ENCODE measurements at regions not wholly inside any gene's neighbourhood (a gene's known extent, or its start where the extent isn't known, plus 50 kb on each side); places are given as distances from the start of the nearest gene placed in this dataset.
A peak's percentile ranks its signal among the peaks of the same experiment; 100 is the strongest.

GRCh38 chr9:75582870-75583269, 307.6 kb upstream of the PCSK5 start:
- no peak for TF ChIP-seq CTCF (IDR thresholded peaks at IDR 0.05; ENCODE audit: unreplicated experiment in 3 of 3)
- H3K4me1 Mint-ChIP-seq = no peaks in the 10 kb centered on the region
- no peaks in the 10 kb centered on the region for H3K36me3 Mint-ChIP-seq (ENCODE audit: low read depth)
- no peaks in the 10 kb centered on the region for H3K27me3 Mint-ChIP-seq (ENCODE audit: low read depth)
- H3K9me3 Mint-ChIP-seq = peaks cover 3% of the 10 kb centered on the region
- H3K4me3 Mint-ChIP-seq = no peak overlapping the region
- H3K27ac Mint-ChIP-seq = no peak overlapping the region

- no peaks in the 10 kb centered on the region for H3K4me1 Mint-ChIP-seq
- no peaks in the 10 kb centered on the region for H3K36me3 Mint-ChIP-seq (ENCODE audit: low read depth)
- peaks cover 6% of the 10 kb centered on the region for H3K27me3 Mint-ChIP-seq (ENCODE audit: low read depth)
- TF ChIP-seq CTCF (IDR thresholded peaks at IDR 0.05; ENCODE audit: unreplicated experiment in 3 of 3) = peak in 2 of 3 experiments; percentile 10 to 18
- no peaks in the 10 kb centered on the region for H3K9me3 Mint-ChIP-seq
- no peak overlapping the region for H3K4me3 Mint-ChIP-seq
- H3K27ac Mint-ChIP-seq = no peak overlapping the region
These were observed 301.7 kb upstream of the PCSK5 start for GRCh38 chr9:75588808-75589207.

GRCh38 chr9:75589497-75589896, 301.0 kb upstream of the PCSK5 start:
- TF ChIP-seq CTCF (IDR thresholded peaks at IDR 0.05; ENCODE audit: unreplicated experiment in 3 of 3) = no peak
- no peaks in the 10 kb centered on the region for H3K36me3 Mint-ChIP-seq (ENCODE audit: low read depth)

GRCh38 chr9:75591972-75592371, 298.5 kb upstream of the PCSK5 start:
- no peaks in the 10 kb centered on the region for H3K4me1 Mint-ChIP-seq
- H3K27ac Mint-ChIP-seq = no peak overlapping the region
- no peaks in the 10 kb centered on the region for H3K36me3 Mint-ChIP-seq (ENCODE audit: low read depth)
- H3K4me3 Mint-ChIP-seq = no peak overlapping the region
- H3K27me3 Mint-ChIP-seq (ENCODE audit: low read depth) = peaks cover 6% of the 10 kb centered on the region
- no peak for TF ChIP-seq CTCF (IDR thresholded peaks at IDR 0.05; ENCODE audit: unreplicated experiment in 3 of 3)
- H3K9me3 Mint-ChIP-seq = peaks cover 2% of the 10 kb centered on the region

More at GRCh38 chr9:75589497-75589896, 301.0 kb upstream of the PCSK5 start:
- no peaks in the 10 kb centered on the region for H3K4me1 Mint-ChIP-seq
- H3K27ac Mint-ChIP-seq = no peak overlapping the region
- peaks cover 6% of the 10 kb centered on the region for H3K27me3 Mint-ChIP-seq (ENCODE audit: low read depth)
- no peak overlapping the region for H3K4me3 Mint-ChIP-seq
- peaks cover 2% of the 10 kb centered on the region for H3K9me3 Mint-ChIP-seq

- no peak for TF ChIP-seq CTCF (IDR thresholded peaks at IDR 0.05; ENCODE audit: unreplicated experiment in 3 of 3)
- no peaks in the 10 kb centered on the region for H3K4me1 Mint-ChIP-seq
These were observed 297.9 kb upstream of the PCSK5 start for GRCh38 chr9:75592586-75592985.

GRCh38 chr9:75593920-75594319, 296.6 kb upstream of the PCSK5 start:
- Mint-ChIP-seq H3K9me3 (peaks cover 2% of the 10 kb centered on the region), H3K36me3 (ENCODE audit: low read depth) (no peaks in the 10 kb centered on the region), H3K27ac (no peak overlapping the region), H3K4me3 (no peak overlapping the region), H3K27me3 (ENCODE audit: low read depth) (peaks cover 6% of the 10 kb centered on the region), H3K4me1 (no peaks in the 10 kb centered on the region)
- TF ChIP-seq CTCF (IDR thresholded peaks at IDR 0.05; ENCODE audit: unreplicated experiment in 3 of 3) = no peak

More at GRCh38 chr9:75592586-75592985, 297.9 kb upstream of the PCSK5 start:
- no peak overlapping the region for H3K4me3 Mint-ChIP-seq
- peaks cover 2% of the 10 kb centered on the region for H3K9me3 Mint-ChIP-seq
- H3K36me3 Mint-ChIP-seq (ENCODE audit: low read depth) = no peaks in the 10 kb centered on the region
- peaks cover 6% of the 10 kb centered on the region for H3K27me3 Mint-ChIP-seq (ENCODE audit: low read depth)
- H3K27ac Mint-ChIP-seq = no peak overlapping the region

Data from nephron (organoid).